Neural crest cell (in vitro differentiated cells): ENCODE measurements at regions not wholly inside any gene's neighbourhood (a gene's known extent, or its start where the extent isn't known, plus 50 kb on each side); places are given as distances from the start of the nearest gene placed in this dataset.

ENCODE experiments used
- DNase-seq: peaks from one replicate; pipeline ENCODE4 v3.0.0; 2021; ENCODE audit warnings: low read depth, mixed read lengths, low spot score
- H3K27ac Mint-ChIP-seq: one replicate; pipeline ENCODE4 v1.8.0; 2021; ENCODE audit warnings: mild to moderate bottlenecking, mixed read lengths; ENCODE audit not compliant: unreplicated experiment
- H3K27me3 Mint-ChIP-seq: 2 replicates; pipeline ENCODE4 v1.8.0; 2021; ENCODE audit warnings: low read depth, mild to moderate bottlenecking, mixed read lengths
- H3K36me3 Mint-ChIP-seq: 2 replicates; pipeline ENCODE4 v1.8.0; 2021; ENCODE audit warnings: low read depth, mild to moderate bottlenecking, mixed read lengths
- H3K4me1 Mint-ChIP-seq: 2 replicates; pipeline ENCODE4 v1.8.0; 2021; ENCODE audit warnings: mixed read lengths
- H3K4me3 Mint-ChIP-seq: one replicate; pipeline ENCODE4 v1.8.0; 2021; ENCODE audit warnings: mild to moderate bottlenecking, mixed read lengths
- H3K9me3 Mint-ChIP-seq: 2 replicates; pipeline ENCODE4 v1.8.0; 2021; ENCODE audit warnings: mixed read lengths
- TF ChIP-seq, protein P1 (sequence below): fragments of 200-600 bp; sonication (generic); conservative IDR thresholded peaks from 2 replicates; pipeline ENCODE4 v1.5.0; 2021; ENCODE audit warnings: antibody characterized with exemption, mild to moderate bottlenecking

- TF ChIP-seq, protein P1, sequence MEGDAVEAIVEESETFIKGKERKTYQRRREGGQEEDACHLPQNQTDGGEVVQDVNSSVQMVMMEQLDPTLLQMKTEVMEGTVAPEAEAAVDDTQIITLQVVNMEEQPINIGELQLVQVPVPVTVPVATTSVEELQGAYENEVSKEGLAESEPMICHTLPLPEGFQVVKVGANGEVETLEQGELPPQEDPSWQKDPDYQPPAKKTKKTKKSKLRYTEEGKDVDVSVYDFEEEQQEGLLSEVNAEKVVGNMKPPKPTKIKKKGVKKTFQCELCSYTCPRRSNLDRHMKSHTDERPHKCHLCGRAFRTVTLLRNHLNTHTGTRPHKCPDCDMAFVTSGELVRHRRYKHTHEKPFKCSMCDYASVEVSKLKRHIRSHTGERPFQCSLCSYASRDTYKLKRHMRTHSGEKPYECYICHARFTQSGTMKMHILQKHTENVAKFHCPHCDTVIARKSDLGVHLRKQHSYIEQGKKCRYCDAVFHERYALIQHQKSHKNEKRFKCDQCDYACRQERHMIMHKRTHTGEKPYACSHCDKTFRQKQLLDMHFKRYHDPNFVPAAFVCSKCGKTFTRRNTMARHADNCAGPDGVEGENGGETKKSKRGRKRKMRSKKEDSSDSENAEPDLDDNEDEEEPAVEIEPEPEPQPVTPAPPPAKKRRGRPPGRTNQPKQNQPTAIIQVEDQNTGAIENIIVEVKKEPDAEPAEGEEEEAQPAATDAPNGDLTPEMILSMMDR = no peak
- peaks cover 18% of the 10 kb centered on the region for H3K4me1 Mint-ChIP-seq
Measured at GRCh38 chr6:148200781-148201180, 141.9 kb upstream of the SASH1 start.

DNA sequence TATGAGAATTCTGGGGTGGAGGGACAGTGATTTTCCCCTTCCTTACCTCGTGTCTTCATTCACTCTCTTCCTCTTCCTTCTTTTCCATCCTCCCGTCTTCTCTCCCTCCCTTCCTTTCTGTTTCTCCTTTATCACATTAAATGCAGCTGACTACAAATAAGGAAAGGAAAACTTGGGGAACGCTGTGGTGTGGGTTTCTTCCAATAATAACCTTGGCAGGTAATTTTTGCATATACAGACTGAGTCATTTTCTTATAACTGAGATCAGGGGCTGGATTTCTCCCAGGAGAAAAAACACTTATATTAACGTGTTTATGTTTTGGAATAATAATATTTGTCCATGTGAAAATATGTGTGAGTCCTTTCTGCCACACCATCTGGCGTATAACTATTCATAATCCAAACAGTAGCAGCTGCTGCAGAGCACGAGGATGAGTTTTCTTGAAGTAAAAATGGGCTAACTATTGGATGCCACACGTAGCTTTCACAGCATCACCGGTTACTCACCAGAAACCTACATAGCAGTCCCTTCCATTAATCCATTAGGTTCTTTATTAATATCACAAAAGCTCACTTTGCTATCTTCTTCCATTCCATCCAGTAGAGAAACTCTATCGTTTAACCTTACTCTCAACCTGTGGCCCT is 139.2 kb upstream of the SASH1 start:
- TF ChIP-seq, protein P1 = no peak
- Mint-ChIP-seq H3K27ac (no peak overlapping the region), H3K4me1 (peaks cover 18% of the 10 kb centered on the region), H3K36me3 (no peaks in the 10 kb centered on the region), H3K27me3 (no peaks in the 10 kb centered on the region), H3K9me3 (no peaks in the 10 kb centered on the region), H3K4me3 (no peak overlapping the region)
- no peak for DNase-seq

More at GRCh38 chr6:148200781-148201180, 141.9 kb upstream of the SASH1 start:
- Mint-ChIP-seq H3K27me3 (no peaks in the 10 kb centered on the region), H3K27ac (no peak overlapping the region), H3K9me3 (peaks cover 5% of the 10 kb centered on the region), H3K4me3 (no peak overlapping the region), H3K36me3 (no peaks in the 10 kb centered on the region)
- DNase-seq = no peak

- Mint-ChIP-seq H3K27ac (no peak overlapping the region), H3K4me1 (peaks cover 18% of the 10 kb centered on the region), H3K9me3 (no peaks in the 10 kb centered on the region), H3K36me3 (no peaks in the 10 kb centered on the region), H3K4me3 (no peak overlapping the region), H3K27me3 (no peaks in the 10 kb centered on the region)
- TF ChIP-seq, protein P1 = no peak
- DNase-seq = no peak
Measured at GRCh38 chr6:148203970-148204369, 138.7 kb upstream of the SASH1 start.

- Mint-ChIP-seq H3K27ac (no peak overlapping the region), H3K4me1 (no peaks in the 10 kb centered on the region), H3K4me3 (no peak overlapping the region), H3K27me3 (no peaks in the 10 kb centered on the region), H3K9me3 (no peaks in the 10 kb centered on the region), H3K36me3 (no peaks in the 10 kb centered on the region)
- TF ChIP-seq, protein P1 = no peak
- no peak for DNase-seq
Measured at GRCh38 chr6:148208298-148208697, 134.3 kb upstream of the SASH1 start.

DNA sequence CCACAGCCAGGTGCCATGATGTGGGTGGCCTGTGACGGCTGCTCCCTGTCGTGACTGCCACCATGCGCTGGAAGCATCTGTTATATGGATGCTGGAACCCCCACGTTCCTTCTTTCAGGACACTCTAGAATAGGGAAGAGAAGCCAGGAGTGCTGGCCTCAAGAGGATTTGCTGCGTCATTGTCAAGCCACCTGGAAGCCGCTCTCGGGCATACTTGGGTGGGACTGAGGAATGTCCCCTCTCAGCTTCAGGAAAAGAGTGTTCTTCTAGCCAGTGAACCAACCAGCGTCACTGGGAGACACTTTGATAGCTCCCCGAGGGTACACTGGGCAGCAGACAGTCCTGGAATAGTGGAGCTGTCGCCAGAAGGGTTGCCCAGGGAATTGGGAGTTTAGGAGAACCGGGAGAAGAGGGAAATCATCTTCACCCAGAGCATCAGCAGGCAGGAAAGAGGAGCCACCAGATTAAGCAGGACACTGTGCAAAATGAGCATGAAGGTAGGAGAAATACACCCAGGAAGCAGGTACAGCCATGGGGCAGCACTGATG is 130.8 kb upstream of the SASH1 start:
- no peak for DNase-seq
- Mint-ChIP-seq H3K27me3 (no peaks in the 10 kb centered on the region), H3K4me1 (peaks cover 4% of the 10 kb centered on the region), H3K36me3 (no peaks in the 10 kb centered on the region), H3K27ac (no peak overlapping the region), H3K9me3 (no peaks in the 10 kb centered on the region), H3K4me3 (no peak overlapping the region)
- TF ChIP-seq, protein P1 = no peak
